ENCODE measurements at regions not wholly inside any gene's neighbourhood (a gene's known extent, or its start where the extent isn't known, plus 50 kb on each side); places are given as distances from the start of the nearest gene placed in this dataset.

GRCh38 chr13:99074693-99075092 is 96.8 kb upstream of the DOCK9 start:
- TF ChIP-seq, protein P1, sequence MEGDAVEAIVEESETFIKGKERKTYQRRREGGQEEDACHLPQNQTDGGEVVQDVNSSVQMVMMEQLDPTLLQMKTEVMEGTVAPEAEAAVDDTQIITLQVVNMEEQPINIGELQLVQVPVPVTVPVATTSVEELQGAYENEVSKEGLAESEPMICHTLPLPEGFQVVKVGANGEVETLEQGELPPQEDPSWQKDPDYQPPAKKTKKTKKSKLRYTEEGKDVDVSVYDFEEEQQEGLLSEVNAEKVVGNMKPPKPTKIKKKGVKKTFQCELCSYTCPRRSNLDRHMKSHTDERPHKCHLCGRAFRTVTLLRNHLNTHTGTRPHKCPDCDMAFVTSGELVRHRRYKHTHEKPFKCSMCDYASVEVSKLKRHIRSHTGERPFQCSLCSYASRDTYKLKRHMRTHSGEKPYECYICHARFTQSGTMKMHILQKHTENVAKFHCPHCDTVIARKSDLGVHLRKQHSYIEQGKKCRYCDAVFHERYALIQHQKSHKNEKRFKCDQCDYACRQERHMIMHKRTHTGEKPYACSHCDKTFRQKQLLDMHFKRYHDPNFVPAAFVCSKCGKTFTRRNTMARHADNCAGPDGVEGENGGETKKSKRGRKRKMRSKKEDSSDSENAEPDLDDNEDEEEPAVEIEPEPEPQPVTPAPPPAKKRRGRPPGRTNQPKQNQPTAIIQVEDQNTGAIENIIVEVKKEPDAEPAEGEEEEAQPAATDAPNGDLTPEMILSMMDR (IDR thresholded peaks at IDR 0.05; ENCODE audit: low read depth, low read length, poor library complexity, severe bottlenecking): no peak
- no peak for TF ChIP-seq EZH2phosphoT487 (IDR thresholded peaks at IDR 0.05; ENCODE audit: borderline replicate concordance, low read length)
